ENCODE measurements at regions not wholly inside any gene's neighbourhood (a gene's known extent, or its start where the extent isn't known, plus 50 kb on each side); places are given as distances from the start of the nearest gene placed in this dataset.
"Not testable (repeated sequence)": the region's sequence is repeated elsewhere in the genome, so short reads cannot be mapped to it uniquely, and the experiment has no call there.

GRCh38 chr11:37322333-37323194 lies 724.5 kb upstream of the RAG2 start:
- TF ChIP-seq CTCF (IDR thresholded peaks at IDR 0.05): no peak
- Histone ChIP-seq H3K27me3 (no peaks in the 10 kb centered on the region), H3K4me3 (ENCODE audit: low read depth in 1 of 2, low read length in 1 of 2) (no peak overlapping the region), H3K36me3 (no peaks in the 10 kb centered on the region), H3K27ac (no peak overlapping the region), H3K9me3 (no peaks in the 10 kb centered on the region), H3K4me1 (ENCODE audit: control insufficient read depth in 1 of 2, insufficient read depth in 1 of 2, low read depth in 1 of 2, low read length in 1 of 2) (no peaks in the 10 kb centered on the region)

- no peaks in the 10 kb centered on the region for H3K36me3 ChIP-seq
- H3K27me3 ChIP-seq: no peaks in the 10 kb centered on the region
- H3K9me3 ChIP-seq: no peaks in the 10 kb centered on the region
- no peak overlapping the region for H3K27ac ChIP-seq
- no peaks in the 10 kb centered on the region for H3K4me1 ChIP-seq (ENCODE audit: control insufficient read depth in 1 of 2, insufficient read depth in 1 of 2, low read depth in 1 of 2, low read length in 1 of 2)
- no peak for TF ChIP-seq CTCF (IDR thresholded peaks at IDR 0.05)
- no peak overlapping the region for H3K4me3 ChIP-seq (ENCODE audit: low read depth in 1 of 2, low read length in 1 of 2)
Measured at GRCh38 chr11:37320921-37321320, 722.9 kb upstream of the RAG2 start.

GRCh38 chr11:37317803-37318202 lies 719.8 kb upstream of the RAG2 start:
- Histone ChIP-seq H3K36me3 (no peaks in the 10 kb centered on the region), H3K4me1 (ENCODE audit: control insufficient read depth in 1 of 2, insufficient read depth in 1 of 2, low read depth in 1 of 2, low read length in 1 of 2) (no peaks in the 10 kb centered on the region), H3K9me3 (no peaks in the 10 kb centered on the region), H3K27me3 (no peaks in the 10 kb centered on the region), H3K27ac (no peak overlapping the region), H3K4me3 (ENCODE audit: low read depth in 1 of 2, low read length in 1 of 2) (no peak overlapping the region)
- TF ChIP-seq CTCF (IDR thresholded peaks at IDR 0.05): no peak

- Histone ChIP-seq H3K9me3 (no peaks in the 10 kb centered on the region), H3K4me3 (ENCODE audit: low read depth in 1 of 2, low read length in 1 of 2) (no peak overlapping the region), H3K4me1 (ENCODE audit: control insufficient read depth in 1 of 2, insufficient read depth in 1 of 2, low read depth in 1 of 2, low read length in 1 of 2) (no peaks in the 10 kb centered on the region), H3K27ac (no peak overlapping the region), H3K36me3 (no peaks in the 10 kb centered on the region), H3K27me3 (no peaks in the 10 kb centered on the region)
- TF ChIP-seq CTCF (IDR thresholded peaks at IDR 0.05): no peak
Measured at GRCh38 chr11:37313266-37313665, 715.2 kb upstream of the RAG2 start.

- no peak overlapping the region for H3K27ac ChIP-seq
- no peaks in the 10 kb centered on the region for H3K9me3 ChIP-seq
- H3K36me3 ChIP-seq: no peaks in the 10 kb centered on the region
- TF ChIP-seq CTCF (IDR thresholded peaks at IDR 0.05): no peak
- no peaks in the 10 kb centered on the region for H3K27me3 ChIP-seq
- H3K4me1 ChIP-seq (ENCODE audit: control insufficient read depth in 1 of 2, insufficient read depth in 1 of 2, low read depth in 1 of 2, low read length in 1 of 2): no peaks in the 10 kb centered on the region
- no peak overlapping the region for H3K4me3 ChIP-seq (ENCODE audit: low read depth in 1 of 2, low read length in 1 of 2)
Measured at GRCh38 chr11:37306563-37306962, 708.5 kb upstream of the RAG2 start.

GRCh38 chr11:37301405-37301804 lies 703.4 kb upstream of the RAG2 start:
- H3K4me3 ChIP-seq (ENCODE audit: low read depth in 1 of 2, low read length in 1 of 2); H3K27ac ChIP-seq; H3K4me1 ChIP-seq (ENCODE audit: control insufficient read depth in 1 of 2, insufficient read depth in 1 of 2, low read depth in 1 of 2, low read length in 1 of 2); H3K36me3 ChIP-seq; H3K27me3 ChIP-seq; H3K9me3 ChIP-seq: not testable (repeated sequence)

All from neutrophil (primary cell).